GM06990 (cell line): ENCODE measurements at regions not wholly inside any gene's neighbourhood (a gene's known extent, or its start where the extent isn't known, plus 50 kb on each side); places are given as distances from the start of the nearest gene placed in this dataset.
"Not testable (repeated sequence)": the region's sequence is repeated elsewhere in the genome, so short reads cannot be mapped to it uniquely, and the experiment has no call there.

Source experiments
- DNase-seq: peaks from one replicate; pipeline ENCODE4 v3.0.0-alpha.2; 2011; ENCODE audit not compliant: insufficient read length; ENCODE audit errors: extremely low read depth
- H3K27me3 ChIP-seq: replicated peaks from 2 replicates; pipeline ENCODE4 v1.6.0; 2011; ENCODE audit warnings: low read length; ENCODE audit not compliant: control insufficient read depth, insufficient read depth
- H3K36me3 ChIP-seq: 2 replicates; pipeline ENCODE4 v1.5.1; 2011; ENCODE audit warnings: low read length; ENCODE audit not compliant: control insufficient read depth, insufficient read depth
- H3K4me3 ChIP-seq: replicated peaks from 2 replicates; pipeline ENCODE4 v1.5.1; 2011; ENCODE audit warnings: low read depth, mild to moderate bottlenecking, control low read depth, low read length
- TF ChIP-seq, protein P1 (sequence below): IDR thresholded peaks from 2 replicates; pipeline ENCODE4 v1.5.1; 2011; ENCODE audit warnings: low read length, control low read depth, mild to moderate bottlenecking, inconsistent platforms; ENCODE audit not compliant: insufficient read depth, poor library complexity, severe bottlenecking

DNA sequence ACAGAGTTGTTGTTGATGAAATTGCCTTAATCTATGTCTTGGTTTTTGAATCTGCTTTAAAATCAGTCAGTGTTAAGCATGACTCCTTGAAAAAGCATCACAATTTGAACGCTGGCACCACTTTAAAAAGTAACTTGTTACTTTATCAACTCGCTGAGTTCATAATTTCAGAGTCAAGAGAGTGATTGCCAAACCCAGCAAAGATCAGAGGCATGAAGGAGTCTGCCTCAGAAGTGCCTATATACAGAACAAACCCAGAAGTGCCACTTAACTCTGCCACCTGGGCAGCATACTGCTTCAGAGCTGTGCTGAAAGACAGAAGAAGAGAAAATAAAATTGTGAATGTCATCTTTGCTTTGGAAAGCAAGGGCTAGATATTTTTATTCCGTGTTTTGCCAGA is 73.6 kb upstream of the HCRTR2 start:
- H3K36me3 ChIP-seq, result no peaks in the 10 kb centered on the region
- TF ChIP-seq, protein P1, sequence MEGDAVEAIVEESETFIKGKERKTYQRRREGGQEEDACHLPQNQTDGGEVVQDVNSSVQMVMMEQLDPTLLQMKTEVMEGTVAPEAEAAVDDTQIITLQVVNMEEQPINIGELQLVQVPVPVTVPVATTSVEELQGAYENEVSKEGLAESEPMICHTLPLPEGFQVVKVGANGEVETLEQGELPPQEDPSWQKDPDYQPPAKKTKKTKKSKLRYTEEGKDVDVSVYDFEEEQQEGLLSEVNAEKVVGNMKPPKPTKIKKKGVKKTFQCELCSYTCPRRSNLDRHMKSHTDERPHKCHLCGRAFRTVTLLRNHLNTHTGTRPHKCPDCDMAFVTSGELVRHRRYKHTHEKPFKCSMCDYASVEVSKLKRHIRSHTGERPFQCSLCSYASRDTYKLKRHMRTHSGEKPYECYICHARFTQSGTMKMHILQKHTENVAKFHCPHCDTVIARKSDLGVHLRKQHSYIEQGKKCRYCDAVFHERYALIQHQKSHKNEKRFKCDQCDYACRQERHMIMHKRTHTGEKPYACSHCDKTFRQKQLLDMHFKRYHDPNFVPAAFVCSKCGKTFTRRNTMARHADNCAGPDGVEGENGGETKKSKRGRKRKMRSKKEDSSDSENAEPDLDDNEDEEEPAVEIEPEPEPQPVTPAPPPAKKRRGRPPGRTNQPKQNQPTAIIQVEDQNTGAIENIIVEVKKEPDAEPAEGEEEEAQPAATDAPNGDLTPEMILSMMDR, result no peak
- H3K27me3 ChIP-seq, result no peaks in the 10 kb centered on the region
- H3K4me3 ChIP-seq, result no peak overlapping the region
- DNase-seq, result no peak

DNA sequence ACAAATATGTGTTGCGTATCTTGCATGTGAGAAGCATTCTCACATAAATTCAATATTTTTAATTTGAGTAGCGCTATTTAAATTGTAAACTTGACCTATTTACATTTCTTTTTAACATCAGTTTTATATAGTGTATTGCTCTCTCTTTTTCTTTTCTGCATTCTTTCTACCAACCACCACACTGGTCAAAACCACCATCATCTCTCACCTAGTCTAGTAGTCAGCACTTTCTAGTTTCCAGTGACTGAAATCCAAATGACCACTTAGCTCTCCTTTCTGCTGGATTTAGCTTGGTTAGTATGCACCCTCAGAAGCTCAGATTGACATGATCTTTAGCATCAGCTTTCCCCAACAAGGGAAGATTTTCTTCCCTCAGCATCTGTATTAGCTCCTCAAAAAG is 73.2 kb upstream of the HCRTR2 start:
- Histone ChIP-seq H3K4me3 (no peak overlapping the region), H3K27me3 (no peaks in the 10 kb centered on the region), H3K36me3 (no peaks in the 10 kb centered on the region)
- TF ChIP-seq, protein P1, result no peak
- DNase-seq, result no peak

DNA sequence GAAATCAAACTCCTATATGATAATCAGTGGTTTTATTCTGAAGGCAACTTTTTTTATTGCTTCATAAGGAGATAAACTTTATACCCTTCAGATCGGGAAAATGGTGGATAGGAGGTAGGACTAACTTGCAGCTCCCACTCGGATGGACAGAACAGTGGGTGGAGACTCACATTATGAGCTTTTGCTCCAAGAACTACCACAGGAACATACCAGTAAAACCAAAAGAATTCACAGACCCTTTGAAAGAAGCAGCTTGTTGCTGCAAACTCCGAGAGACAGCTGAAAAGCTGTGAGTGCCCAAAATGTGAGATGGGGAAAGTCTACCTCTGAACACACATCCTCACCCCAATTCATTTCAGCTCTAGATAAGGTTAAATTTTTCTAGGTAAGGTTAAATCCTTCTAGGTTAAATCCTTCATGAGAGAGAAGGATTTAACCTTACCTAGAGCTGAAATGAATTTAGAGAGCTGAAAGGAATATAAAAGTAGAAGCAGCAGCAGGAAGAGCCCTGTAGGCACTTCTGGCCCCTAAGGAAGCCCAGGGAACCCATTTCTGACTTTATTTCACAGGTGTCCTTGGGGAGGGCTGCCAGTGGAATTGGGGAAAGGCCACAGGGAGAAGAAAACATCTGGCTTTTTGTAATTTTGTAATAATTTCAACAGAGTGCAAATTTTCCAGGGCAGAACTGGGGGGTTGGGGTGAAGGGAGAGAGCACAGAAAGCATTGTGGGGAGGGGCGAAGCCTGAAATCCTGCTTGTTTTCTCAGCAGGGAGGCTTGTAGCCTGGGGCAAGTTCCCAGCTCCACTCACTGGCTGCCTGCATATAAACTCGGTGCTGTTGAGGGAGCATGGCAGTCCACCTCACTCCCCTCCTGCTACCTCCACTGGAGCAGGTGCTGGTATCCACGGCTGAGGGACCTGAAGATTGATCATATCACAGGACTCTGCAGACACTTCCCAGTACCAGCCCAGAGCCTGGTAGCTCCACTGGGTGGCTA is 65.9 kb upstream of the HCRTR2 start:
- no peak for DNase-seq
- Histone ChIP-seq H3K4me3 (no peak overlapping the region), H3K36me3 (no peaks in the 10 kb centered on the region), H3K27me3 (no peaks in the 10 kb centered on the region)
- TF ChIP-seq, protein P1, result no peak

DNA sequence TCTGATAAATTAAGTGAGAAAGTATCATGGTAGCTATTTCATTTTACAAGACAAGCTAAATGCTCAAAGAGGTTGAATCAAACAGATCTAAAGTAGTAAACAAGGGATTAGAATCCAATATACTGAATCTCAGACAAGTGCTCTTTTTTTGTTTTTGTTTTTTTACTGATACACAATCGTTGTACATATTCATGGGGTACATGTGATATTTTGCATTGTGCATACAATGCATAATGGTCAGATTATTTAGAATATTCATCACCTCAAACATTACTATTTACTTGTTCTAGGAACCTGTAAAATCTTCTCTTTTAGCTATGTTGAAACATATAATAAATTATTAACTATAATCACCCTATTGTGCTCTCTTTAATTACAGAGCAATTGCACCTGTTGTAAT is 57.0 kb upstream of the HCRTR2 start:
- Histone ChIP-seq H3K4me3 (no peak overlapping the region), H3K36me3 (no peaks in the 10 kb centered on the region), H3K27me3 (no peaks in the 10 kb centered on the region)
- TF ChIP-seq, protein P1, result no peak
- DNase-seq, result no peak

DNA sequence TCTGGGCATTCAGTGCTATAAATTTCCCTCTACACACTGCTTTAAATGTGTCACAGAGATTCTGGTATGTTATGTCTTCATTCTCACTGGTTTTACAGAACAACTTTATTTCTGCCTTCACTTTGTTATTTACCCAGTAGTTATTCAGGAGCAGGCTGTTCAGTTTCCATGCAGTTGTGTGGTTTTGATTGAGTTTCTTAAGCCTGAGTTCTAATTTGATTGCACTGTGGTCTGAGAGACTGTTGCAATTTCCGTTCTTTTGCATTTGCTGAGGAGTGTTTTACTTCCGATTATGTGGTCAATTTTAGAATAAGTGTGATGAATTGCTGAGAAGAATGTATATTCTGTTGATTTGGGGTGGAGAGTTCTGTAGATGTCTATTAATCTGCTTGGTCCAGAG is 50.1 kb upstream of the HCRTR2 start:
- not testable (repeated sequence) for DNase-seq, H3K4me3 ChIP-seq, H3K36me3 ChIP-seq, H3K27me3 ChIP-seq
